PC-9 (cell line): ENCODE measurements at regions not wholly inside any gene's neighbourhood (a gene's known extent, or its start where the extent isn't known, plus 50 kb on each side); places are given as distances from the start of the nearest gene placed in this dataset.

Experiments used
- BruUV-seq: library from RNA; stranded (reverse); fragments of 400-500 nt; replicated peaks from 2 replicates; lab custom pipeline; 2021; lab: Mats Ljungman, UMichigan
- CTCF ChIA-PET: fragments of 300-600 bp; sonication (Branson Sonifier 250); formaldehyde crosslinking; loops from one replicate; lab custom pipeline; 2022; ENCODE audit warnings: antibody characterized with exemption; lab: Charles Lee
- POLR2A ChIA-PET: fragments of 300-600 bp; sonication (Branson Sonifier 250); formaldehyde crosslinking; loops from one replicate; lab custom pipeline; 2022; ENCODE audit warnings: antibody characterized with exemption; ENCODE audit not compliant: unreplicated experiment; lab: Charles Lee
- DNase-seq, 2 experiments: peaks; one replicate each; pipeline versions ENCODE4 v3.0.0 to v3.0.0-alpha.2; 2015 to 2022; ENCODE audit warnings: mixed read lengths in 1 of 2
- H2AFZ ChIP-seq: fragments of 200-600 bp; sonication (generic); 2 replicates; pipeline ENCODE4 v1.8.1; 2017; ENCODE audit warnings: antibody characterized with exemption
- H3F3A ChIP-seq: fragments of 200-600 bp; sonication (generic); 2 replicates; pipeline ENCODE4 v1.8.1; 2017; ENCODE audit warnings: antibody characterized with exemption, mild to moderate bottlenecking, low read depth; ENCODE audit not compliant: insufficient read depth
- H3K27ac ChIP-seq: fragments of 200-600 bp; sonication (generic); 2 replicates; pipeline ENCODE4 v1.6.1; 2016; ENCODE audit warnings: mixed run types
- H3K27me3 ChIP-seq: fragments of 200-600 bp; sonication (generic); 2 replicates; pipeline ENCODE4 v1.6.1; 2016; ENCODE audit warnings: low read depth, mixed run types; ENCODE audit not compliant: insufficient read depth
- H3K36me3 ChIP-seq: fragments of 200-600 bp; sonication (generic); 2 replicates; pipeline ENCODE4 v1.6.1; 2016; ENCODE audit warnings: low read depth, mixed run types
- H3K4me1 ChIP-seq: fragments of 200-600 bp; sonication (generic); replicated peaks from 2 replicates; pipeline ENCODE4 v1.6.1; 2016; ENCODE audit warnings: mixed run types; ENCODE audit not compliant: insufficient read depth
- H3K4me2 ChIP-seq: fragments of 200-600 bp; sonication (generic); 2 replicates; pipeline ENCODE4 v1.6.1; 2017; ENCODE audit warnings: mixed run types
- H3K4me3 ChIP-seq: fragments of 200-600 bp; sonication (generic); 2 replicates; pipeline ENCODE4 v1.6.1; 2016; ENCODE audit warnings: mixed run types
- H3K79me2 ChIP-seq: fragments of 200-600 bp; sonication (generic); 2 replicates; pipeline ENCODE4 v1.6.1; 2017; ENCODE audit warnings: low read depth, mixed run types
- H3K9me2 ChIP-seq: fragments of 200-600 bp; sonication (generic); 2 replicates; pipeline ENCODE4 v1.8.1; 2017; ENCODE audit warnings: mild to moderate bottlenecking; ENCODE audit not compliant: insufficient read depth
- H3K9me3 ChIP-seq: fragments of 200-600 bp; sonication (generic); 2 replicates; pipeline ENCODE4 v1.8.1; 2016; ENCODE audit warnings: low read depth; ENCODE audit not compliant: insufficient read depth
- H4K20me1 ChIP-seq: fragments of 200-600 bp; sonication (generic); 2 replicates; pipeline ENCODE4 v1.8.1; 2017; ENCODE audit not compliant: insufficient read depth
- EZH2 ChIP-seq: fragments of 200-600 bp; sonication (generic); IDR thresholded peaks from 2 replicates; pipeline ENCODE4 v1.8.0; 2017; ENCODE audit warnings: antibody characterized with exemption, low read depth
- intact Hi-C: fragments of 100-400 bp; cut with micrococcal nuclease; formaldehyde crosslinking; loops from one replicate; pipeline ENCODE4 v1.10.0; 2022; ENCODE audit not compliant: unreplicated experiment
- TF ChIP-seq, protein P1 (sequence below): fragments of 200-600 bp; sonication (generic); conservative IDR thresholded peaks from 2 replicates; pipeline ENCODE4 v1.6.1; 2017; ENCODE audit warnings: mixed run types, antibody characterized with exemption, mild to moderate bottlenecking, moderate library complexity

- TF ChIP-seq, protein P1, sequence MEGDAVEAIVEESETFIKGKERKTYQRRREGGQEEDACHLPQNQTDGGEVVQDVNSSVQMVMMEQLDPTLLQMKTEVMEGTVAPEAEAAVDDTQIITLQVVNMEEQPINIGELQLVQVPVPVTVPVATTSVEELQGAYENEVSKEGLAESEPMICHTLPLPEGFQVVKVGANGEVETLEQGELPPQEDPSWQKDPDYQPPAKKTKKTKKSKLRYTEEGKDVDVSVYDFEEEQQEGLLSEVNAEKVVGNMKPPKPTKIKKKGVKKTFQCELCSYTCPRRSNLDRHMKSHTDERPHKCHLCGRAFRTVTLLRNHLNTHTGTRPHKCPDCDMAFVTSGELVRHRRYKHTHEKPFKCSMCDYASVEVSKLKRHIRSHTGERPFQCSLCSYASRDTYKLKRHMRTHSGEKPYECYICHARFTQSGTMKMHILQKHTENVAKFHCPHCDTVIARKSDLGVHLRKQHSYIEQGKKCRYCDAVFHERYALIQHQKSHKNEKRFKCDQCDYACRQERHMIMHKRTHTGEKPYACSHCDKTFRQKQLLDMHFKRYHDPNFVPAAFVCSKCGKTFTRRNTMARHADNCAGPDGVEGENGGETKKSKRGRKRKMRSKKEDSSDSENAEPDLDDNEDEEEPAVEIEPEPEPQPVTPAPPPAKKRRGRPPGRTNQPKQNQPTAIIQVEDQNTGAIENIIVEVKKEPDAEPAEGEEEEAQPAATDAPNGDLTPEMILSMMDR: no peak
- TF ChIP-seq EZH2: no peak
- DNase-seq: peak in 1 of 2 experiments; percentile 53
- intact Hi-C loops: no loop called here
- Histone ChIP-seq H3K4me3 (no peak overlapping the region), H3K27me3 (no peaks in the 10 kb centered on the region), H4K20me1 (no peaks in the 10 kb centered on the region), H3K9me2 (no peaks in the 10 kb centered on the region), H3K27ac (no peak overlapping the region), H2AFZ (no peak overlapping the region), H3K36me3 (no peaks in the 10 kb centered on the region), H3F3A (peaks cover 32% of the 10 kb centered on the region), H3K9me3 (no peaks in the 10 kb centered on the region), H3K4me1 (peaks cover 34% of the 10 kb centered on the region), H3K79me2 (no peaks in the 10 kb centered on the region), H3K4me2 (no peak overlapping the region)
- POLR2A ChIA-PET: no interaction called here
- CTCF ChIA-PET: no interaction called here
- no TSS peak for BruUV-seq
Observed at GRCh38 chr18:70382017-70382416, 93.2 kb downstream of the SOCS6 start.

DNA sequence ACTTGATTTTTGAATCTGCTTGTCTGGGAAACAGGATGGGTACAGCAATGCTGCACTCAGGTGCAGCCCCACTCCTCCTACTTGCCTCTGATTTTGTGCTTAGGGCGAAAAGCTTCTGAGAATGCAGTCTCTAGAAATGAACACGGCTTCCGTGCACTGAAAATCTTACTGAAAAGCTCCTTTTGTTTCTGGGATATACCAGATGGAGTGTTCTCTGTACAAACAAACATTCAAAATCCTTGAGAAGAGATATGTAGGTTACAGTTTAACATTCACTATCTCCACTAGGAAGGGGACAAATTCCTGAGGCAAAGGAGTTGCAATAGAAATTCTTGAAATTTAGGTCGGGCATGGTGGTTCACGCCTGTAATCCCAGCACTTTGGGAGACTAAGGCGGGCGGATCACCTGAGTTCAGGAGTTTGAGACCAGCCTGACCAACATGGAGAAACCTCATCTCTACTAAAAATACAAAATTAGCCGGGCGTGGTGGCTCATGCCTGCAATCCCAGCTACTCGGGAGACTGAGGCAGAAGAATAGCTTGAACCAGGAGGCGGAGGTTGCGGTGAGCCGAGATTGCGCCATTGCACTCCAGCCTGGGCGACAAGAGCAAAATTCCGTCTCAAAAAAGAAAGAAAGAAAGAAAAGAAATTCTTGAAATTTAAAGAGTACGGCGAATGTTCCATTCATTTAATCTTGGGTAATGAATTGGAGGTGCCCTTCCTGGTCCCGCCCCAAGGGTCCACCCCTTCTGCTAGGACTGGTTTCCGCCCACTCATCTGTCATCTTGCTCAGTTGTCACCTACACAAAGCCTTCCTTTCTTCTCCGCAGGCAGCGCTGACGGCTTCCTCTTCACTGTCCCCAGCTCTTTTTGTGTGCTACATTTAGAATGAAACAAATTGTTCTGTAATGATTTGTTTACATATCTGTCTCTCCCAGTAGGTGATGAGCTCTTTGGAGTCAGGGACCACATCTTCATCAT lies 92.4 kb downstream of the SOCS6 start:
- Histone ChIP-seq H3K36me3 (no peaks in the 10 kb centered on the region), H3K9me2 (no peaks in the 10 kb centered on the region), H3K4me3 (no peak overlapping the region), H3K27ac (no peak overlapping the region), H3F3A (peaks cover 31% of the 10 kb centered on the region), H3K79me2 (no peaks in the 10 kb centered on the region), H2AFZ (no peak overlapping the region), H4K20me1 (no peaks in the 10 kb centered on the region), H3K9me3 (no peaks in the 10 kb centered on the region), H3K27me3 (no peaks in the 10 kb centered on the region), H3K4me2 (no peak overlapping the region), H3K4me1 (peaks cover 31% of the 10 kb centered on the region)
- BruUV-seq: no TSS peak
- DNase-seq: no peak
- intact Hi-C loops: no loop called here
- ChIA-PET POLR2A (no interaction called here), CTCF (no interaction called here)
- TF ChIP-seq, protein P1: no peak
- TF ChIP-seq EZH2: no peak
